Stimulated activated CD4-positive, alpha-beta T cell treated with anti-CD3 and anti-CD28 coated beads, Interleukin-15, amount 100 ng/mL, for 1 hour (primary cell): ENCODE measurements at regions not wholly inside any gene's neighbourhood (a gene's known extent, or its start where the extent isn't known, plus 50 kb on each side); places are given as distances from the start of the nearest gene placed in this dataset.
"Not testable (repeated sequence)": the region's sequence is repeated elsewhere in the genome, so short reads cannot be mapped to it uniquely, and the experiment has no call there.

Experiments
- DNase-seq, 2 donors: peaks; one replicate each; pipeline ENCODE4 v3.0.0-alpha.2; 2020; ENCODE audit warnings: low read depth in 1 of 2, low spot score in 1 of 2

DNA sequence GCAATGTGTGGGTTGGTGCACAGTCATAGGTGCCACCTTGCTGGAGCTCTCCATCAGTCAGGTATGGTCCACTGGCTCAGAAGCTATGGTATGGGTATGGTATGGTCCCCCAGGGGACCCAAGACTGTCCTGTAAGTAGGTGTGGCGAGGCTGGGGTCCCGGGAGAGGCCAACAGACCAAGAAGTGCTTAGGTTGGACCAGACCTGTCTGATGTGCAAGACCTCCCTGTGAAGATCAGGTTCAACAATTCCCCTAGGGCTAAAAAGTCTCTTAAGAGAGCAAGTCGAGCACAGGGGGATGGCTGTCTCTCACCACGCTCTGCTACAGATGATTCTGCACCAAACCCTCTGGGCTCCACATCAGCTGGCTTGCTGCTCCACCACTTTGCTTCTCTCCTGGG lies 1145.0 kb downstream of the RPA4 start:
- no peak for DNase-seq

GRCh38 chrX:98029861-98030260 lies 1146.2 kb downstream of the RPA4 start:
- DNase-seq = no peak

- no peak for DNase-seq
Measured at GRCh38 chrX:98057176-98057575, 1173.5 kb downstream of the RPA4 start.

DNA sequence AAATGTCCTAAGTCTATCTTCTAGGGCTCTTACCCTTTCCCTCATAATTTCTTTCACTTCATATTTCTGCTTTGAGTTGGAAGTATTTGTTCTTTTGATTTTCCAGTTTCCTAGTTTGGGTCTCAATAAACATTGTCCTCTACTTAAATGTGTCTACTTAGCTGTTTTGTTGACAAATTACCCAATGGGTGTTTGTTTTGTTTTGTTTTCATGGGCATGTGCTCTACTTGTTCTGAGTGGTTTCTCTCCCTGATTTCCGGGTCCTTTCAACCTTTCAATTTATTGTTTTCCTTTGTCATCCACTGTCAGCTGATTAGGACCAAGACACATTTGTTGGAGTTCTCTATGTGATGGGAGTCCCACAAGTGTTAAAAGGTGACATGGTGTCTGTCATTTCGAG lies 1181.4 kb downstream of the RPA4 start:
- no peak for DNase-seq

GRCh38 chrX:98067611-98068010 lies 1183.9 kb downstream of the RPA4 start:
- DNase-seq = no peak

- DNase-seq = no peak
Measured at GRCh38 chrX:98068024-98068580, 1184.4 kb downstream of the RPA4 start.

GRCh38 chrX:98071331-98071730 lies 1187.6 kb downstream of the RPA4 start:
- no peak for DNase-seq

DNA sequence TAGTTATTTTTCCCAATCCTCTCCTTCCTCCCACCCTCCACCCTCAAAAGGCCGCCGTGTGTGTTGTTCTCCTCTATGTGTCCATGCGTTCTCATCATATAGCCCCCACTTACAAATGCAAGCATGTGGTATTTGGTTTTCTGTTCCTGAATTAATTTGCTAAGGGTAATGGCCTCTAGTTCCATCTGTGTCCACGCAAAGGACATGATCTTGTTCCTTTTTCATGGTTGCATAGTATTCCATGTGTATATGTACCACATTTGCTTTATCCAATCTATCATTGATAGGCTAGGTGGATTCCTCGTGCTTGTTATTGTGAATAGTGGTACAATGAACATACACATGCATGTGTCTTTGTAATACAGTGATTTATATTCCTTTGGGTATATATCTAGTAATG lies 1193.7 kb downstream of the RPA4 start:
- no peak for DNase-seq

- no peak for DNase-seq
Measured at GRCh38 chrX:98111684-98112083, 1228.0 kb downstream of the RPA4 start.

DNA sequence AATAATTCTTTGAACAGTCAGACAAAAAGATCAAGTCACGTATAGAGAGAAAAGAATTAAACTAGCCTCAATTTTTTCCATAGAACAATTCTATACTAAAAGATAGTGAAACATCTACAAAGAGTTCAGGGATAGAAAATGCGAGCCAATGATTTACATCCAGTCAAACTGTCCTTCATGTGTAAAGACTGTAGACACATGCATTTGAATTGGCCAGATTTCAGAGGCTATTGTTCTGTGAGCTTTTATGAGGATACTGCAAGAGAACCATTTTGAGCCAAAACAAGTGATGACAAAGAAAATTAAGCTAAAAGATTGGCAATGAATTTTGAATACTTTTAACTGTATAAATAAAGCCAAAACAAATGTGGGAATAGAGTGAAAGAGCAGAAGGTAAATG lies 1230.3 kb downstream of the RPA4 start:
- DNase-seq = no peak

DNA sequence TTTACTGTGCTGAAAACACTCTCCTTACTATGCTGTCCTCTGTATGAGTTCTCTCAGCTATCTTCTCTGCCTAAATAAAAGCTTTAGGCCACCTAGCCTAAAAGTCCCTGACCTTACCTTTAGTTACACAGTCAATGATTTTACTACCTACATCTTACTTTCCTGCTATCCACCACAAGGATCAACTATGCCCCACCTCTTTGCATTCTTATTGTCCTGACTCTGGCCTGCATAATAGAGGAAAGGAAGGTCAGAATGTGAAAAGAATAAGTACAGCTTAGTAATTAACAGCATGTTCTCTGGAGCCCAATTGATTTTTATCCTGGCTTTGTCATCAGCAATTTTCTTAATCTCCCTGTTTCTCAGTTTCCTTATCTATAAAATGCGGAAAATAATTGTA lies 1257.8 kb downstream of the RPA4 start:
- no peak for DNase-seq

DNA sequence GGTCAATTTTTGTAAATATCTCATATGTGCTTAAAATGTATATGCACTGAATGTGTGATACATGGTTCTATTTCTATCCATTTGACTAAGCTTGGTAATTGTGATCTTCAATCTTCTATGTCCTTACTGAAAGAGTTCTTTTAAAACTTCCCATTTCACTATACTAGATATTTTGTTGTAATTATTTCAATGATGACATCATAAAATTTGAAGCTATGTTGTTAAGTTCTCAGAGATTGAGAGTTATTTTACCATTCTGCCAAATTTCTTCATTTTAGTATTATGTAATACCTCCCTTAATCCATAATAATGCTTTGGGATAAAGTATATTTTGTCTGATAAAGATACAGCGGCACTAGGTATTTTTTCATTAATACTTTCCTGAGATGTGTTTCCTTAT lies 1307.3 kb downstream of the RPA4 start:
- no peak for DNase-seq

GRCh38 chrX:98194036-98194435 lies 1310.3 kb downstream of the RPA4 start:
- DNase-seq = no peak

GRCh38 chrX:98203800-98204199 lies 1320.1 kb downstream of the RPA4 start:
- no peak for DNase-seq

DNA sequence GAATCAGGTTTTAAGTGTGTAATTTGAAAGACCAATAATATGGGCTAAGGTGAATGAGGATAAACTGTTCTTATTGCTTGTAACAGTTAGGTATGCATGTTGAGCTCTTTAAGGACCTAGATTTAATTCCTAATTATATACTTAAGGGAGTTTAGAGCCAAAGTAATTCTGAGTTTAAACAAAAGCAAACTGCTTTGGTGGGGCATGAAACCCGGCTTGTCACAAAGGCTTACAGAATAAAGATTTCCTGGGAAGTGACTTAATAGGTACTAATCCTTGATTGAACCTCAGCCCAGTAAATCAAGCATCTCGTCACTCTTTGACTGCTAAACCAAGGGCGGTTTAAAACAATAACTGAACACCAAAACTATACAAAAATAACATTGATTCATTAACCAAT lies 1324.2 kb downstream of the RPA4 start:
- DNase-seq = no peak

DNA sequence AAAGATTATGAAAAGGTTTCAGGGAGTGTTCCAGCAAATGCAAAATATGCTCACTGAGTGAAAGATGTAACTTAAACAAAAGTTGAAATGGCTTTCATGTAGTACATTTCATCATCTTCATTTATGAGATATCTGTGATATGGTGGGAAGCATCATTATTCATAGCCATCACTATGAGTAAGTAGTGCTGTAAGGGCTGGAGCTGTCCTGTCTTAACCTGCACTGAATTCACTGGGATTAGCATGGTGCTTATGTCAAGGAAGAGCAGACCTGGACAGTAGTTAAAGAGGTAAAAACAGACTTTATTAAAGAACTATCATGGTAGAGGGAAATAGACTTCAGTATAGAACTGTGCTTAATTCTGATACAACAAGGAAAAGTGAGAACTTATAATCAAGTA lies 1347.3 kb downstream of the RPA4 start:
- DNase-seq = no peak

DNA sequence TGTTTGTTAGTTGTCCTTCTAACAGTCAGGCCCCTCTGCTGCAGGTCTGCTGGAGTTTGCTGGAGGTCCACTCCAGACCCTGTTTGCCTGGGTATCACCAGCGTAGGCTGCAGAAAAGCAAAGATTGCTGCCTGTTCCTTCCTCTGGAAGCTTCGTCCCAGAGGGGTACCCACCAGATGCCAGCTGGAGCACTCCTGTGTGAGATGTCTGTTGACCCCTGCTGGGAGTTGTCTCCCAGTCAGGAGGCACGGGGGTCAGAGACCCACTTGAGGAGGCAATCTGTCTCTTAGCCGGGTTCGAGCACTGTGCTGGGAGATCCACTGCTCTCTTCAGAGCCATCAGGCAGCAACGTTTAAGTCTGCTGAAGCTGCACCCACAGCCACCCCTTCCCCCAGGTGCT lies 1356.4 kb downstream of the RPA4 start:
- DNase-seq = not testable (repeated sequence)

DNA sequence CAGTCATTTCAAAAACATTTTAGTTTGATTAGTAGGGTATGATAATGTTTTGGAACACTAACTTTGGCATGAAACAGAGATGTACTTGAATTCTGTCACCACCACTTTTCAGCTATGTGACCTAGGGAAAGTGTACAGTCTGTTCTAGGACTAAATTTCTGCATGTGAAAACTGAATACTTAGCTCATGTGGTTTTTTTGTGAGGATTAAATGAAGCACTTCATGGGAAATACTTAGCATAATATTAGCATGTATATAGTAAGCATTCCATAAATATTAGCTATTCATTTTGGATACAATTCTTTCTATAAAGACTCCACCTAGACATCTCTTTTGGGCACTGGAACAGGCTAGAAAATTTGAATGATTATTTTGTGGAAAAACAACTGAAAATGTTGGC lies 1379.4 kb downstream of the RPA4 start:
- DNase-seq = no peak

- no peak for DNase-seq
Measured at GRCh38 chrX:98289726-98290125, 1406.0 kb downstream of the RPA4 start.

GRCh38 chrX:98294310-98294709 lies 1410.6 kb downstream of the RPA4 start:
- DNase-seq = no peak

GRCh38 chrX:98296129-98296528 lies 1412.4 kb downstream of the RPA4 start:
- DNase-seq = no peak

DNA sequence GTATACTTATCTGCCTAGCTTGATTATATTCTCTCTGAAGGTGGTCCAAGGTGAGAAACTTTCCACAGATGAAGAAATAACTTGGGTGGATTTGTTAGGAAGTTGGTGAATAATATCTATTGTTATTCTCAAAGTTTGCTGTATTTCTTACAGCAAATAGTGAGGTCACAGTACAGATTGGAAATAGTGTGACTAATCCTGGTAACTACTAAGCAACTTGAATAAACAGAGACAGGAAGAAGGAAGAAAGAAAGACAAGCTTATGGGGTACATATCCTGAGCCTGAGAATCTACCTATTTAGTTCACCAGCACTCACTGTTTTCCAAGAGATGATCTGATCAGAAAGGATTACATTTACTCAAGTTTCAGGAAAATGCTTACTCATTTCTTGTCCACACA lies 1416.1 kb downstream of the RPA4 start:
- DNase-seq = no peak

DNA sequence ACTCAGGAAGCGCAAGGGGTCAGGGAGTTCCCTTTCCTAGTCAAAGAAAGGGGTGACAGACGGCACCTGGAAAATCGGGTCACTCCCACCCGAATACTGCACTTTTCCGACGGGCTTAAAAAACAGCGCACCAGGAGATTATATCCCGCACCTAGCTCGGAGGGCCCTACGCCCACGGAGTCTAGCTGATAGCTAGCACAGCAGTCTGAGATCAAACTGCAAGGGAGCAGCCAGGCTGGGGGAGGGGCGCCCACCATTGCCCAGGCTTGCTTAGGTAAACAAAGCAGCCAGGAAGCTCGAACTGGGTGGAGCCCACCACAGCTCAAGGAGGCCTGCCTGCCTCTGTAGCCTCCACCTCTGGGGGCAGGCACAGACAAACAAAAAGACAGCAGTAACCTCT lies 1416.8 kb downstream of the RPA4 start:
- DNase-seq = not testable (repeated sequence)

- no peak for DNase-seq
Measured at GRCh38 chrX:98331407-98331806, 1447.7 kb downstream of the RPA4 start.
